GM11168 (cell line): ENCODE measurements at regions not wholly inside any gene's neighbourhood (a gene's known extent, or its start where the extent isn't known, plus 50 kb on each side); places are given as distances from the start of the nearest gene placed in this dataset.

Source experiments
- in situ Hi-C: fragments of 300-500 bp; cut with MboI; formaldehyde crosslinking; loops from one replicate; pipeline ENCODE4 v1.12.0; 2022; ENCODE audit warnings: low sequenced_read_pairs; ENCODE audit not compliant: unreplicated experiment

- in situ Hi-C loops, result no loop called here
These were observed 202.2 kb upstream of the GPRIN3 start for GRCh38 chr4:89509708-89510281.

DNA sequence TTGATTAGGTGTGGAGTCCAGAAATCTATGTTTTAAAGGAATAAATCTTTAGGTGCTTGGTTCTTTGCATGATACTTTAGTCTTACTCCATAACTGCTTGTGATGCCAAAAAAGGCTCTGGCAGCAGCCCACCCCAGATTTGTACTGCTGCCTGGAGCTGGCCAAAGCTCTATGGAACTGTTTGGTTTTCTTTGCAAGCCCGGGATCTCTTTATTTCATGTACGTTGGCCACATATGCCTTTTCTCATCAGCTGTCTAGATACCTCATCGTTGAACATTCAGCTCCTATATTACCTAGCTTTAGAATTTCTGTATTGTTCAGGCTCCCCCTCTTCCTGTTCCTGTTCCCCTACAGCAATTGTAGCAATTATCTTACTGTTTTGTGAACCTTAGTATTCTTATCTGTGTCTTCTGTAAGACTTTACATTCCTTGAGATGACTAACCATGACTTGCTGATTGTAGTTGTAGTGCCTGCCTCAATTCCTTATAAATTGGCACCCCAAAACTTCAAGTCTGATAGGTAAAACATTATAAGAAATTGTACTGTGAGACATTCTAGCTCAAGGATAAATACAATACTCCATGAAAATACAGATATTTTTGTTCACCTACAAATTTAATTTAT lies 199.4 kb upstream of the GPRIN3 start:
- in situ Hi-C loops, result no loop called here

DNA sequence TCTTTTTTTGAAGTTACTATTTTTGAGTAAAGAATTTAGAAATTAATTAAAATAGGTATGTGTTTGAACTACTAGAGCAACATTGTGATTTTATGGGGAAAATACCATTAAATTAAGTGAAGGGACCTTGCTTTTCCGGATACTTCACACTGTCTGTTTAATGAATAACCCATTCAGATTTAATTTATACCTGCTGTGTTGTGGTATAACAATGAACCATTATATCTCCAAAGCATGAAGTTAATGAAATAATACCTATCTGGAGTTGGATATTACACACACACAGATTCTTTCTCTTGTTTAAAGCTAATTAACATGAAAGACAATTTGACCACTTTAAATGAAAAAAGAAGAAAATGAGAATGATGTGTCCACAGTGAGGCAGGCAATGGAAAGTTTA lies 195.0 kb upstream of the GPRIN3 start:
- in situ Hi-C loops, result no loop called here

GRCh38 chr4:89497517-89498308 lies 190.1 kb upstream of the GPRIN3 start:
- in situ Hi-C loops, result loop anchor here (25.0 kb wide), 1 partner anchor 415 kb away; no protein-coding TSS in a partner anchor

DNA sequence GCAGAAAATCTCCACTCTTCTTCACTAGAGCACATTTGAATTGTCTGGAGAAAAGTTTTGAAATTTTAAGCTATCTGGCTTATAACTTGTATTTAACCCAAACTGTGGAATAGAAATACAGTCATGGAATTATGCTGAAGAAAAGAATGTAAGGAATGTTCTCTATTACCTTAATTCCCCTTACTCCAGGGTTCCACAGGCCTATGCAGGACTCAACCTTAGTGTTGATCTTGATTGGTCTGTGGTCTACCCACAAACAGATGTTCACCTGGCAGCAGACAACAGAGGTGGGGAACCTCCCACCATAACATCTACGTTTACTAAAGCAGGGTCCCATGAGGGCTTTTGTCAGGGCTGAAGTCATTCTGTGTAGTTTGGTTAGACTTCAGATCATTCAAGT lies 189.3 kb upstream of the GPRIN3 start:
- in situ Hi-C loops, result loop anchor here (25.0 kb wide), 1 partner anchor 415 kb away; no protein-coding TSS in a partner anchor

DNA sequence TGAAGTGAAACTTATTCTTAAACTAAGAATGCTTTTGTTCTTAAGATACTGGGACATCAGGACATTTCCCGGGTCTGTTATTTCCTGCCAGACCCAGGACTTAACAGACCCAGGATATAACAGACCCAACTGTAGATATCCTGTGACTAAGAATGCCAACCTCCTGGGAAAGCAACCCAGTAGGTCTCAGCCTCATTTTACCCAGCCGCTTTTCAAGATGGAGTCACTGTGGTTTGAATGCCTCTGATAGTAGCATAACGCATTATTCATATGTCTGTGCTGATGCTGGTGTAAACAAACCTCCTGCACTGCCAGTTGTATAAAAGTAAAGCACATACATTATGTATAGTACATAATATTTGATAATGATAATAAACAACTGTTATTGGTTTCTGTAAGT lies 185.8 kb upstream of the GPRIN3 start:
- in situ Hi-C loops, result loop anchor here (25.0 kb wide), 1 partner anchor 419 kb away; no protein-coding TSS in a partner anchor

DNA sequence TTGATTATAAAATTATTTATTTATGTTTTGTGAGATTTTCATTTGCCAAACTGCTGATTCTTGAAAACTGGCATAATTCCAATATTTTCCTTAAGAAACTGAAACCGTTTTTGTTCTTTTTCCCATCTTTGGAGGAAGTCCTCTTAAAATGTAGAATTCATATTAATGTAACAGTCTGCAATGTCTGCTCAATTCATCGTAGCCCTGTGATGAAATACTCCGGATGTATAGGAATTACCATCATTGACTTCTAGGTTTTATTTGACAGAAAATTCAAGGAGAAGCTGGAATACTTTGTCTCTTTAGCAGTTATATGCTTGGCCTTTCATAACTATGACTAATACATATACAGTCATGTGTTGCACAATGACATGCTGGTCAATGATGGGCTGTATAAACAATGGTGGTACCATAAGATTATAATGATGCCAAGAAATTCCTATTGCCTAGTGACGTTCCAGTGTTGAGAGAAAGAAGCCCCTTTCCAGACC lies 185.0 kb upstream of the GPRIN3 start:
- in situ Hi-C loops, result loop anchor here (25.0 kb wide), 1 partner anchor 420 kb away; no protein-coding TSS in a partner anchor

GRCh38 chr4:89491761-89492160 lies 184.2 kb upstream of the GPRIN3 start:
- in situ Hi-C loops, result loop anchor here (25.0 kb wide), 1 partner anchor 421 kb away; no protein-coding TSS in a partner anchor

DNA sequence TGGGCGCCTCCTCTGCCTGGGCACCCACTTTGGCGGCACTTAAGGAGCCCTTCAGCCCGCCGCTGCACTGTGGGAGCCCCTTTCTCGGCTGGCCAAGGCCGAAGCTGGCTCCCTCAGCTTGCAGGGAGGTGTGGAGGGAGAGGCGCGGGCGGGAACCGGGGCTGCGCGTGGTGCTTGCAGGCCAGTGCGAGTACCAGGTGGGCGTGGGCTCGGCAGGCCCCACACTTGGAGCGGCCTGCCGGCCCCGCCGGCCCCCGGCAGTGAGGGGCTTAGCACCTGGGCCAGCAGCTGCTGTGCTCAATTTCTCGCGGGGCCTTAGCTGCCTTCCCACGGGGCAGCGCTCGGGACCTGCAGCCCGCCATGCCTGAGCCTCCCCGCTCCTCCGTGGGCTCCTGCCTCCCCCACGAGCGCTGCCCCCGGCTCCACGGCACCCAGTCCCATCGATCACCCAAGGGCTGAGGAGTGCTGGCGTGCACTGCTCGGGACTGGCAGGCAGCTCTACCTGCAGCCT lies 182.4 kb upstream of the GPRIN3 start:
- in situ Hi-C loops, result loop anchor here (25.0 kb wide), 1 partner anchor 422 kb away; no protein-coding TSS in a partner anchor

DNA sequence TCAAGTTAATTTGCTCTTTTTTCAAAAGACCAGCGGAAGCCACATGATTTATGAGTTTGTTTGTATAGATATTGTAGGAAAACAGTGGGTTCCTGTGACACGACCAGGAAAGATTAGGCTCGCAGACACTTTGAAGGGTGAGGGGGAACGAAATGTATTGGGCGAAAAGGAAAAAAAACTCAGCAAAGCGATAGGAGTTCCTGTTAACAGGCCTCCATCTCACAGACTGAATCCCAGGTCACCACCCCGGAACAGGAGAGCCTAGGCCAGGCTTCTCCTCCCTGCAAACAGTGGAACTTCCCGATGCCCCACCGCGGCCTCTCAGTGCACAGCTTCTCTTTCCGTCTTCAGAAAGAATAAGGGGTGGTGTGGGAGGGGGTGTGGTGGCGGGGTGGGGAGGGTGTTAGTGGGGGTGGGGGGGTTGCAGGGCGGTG lies 181.8 kb upstream of the GPRIN3 start:
- in situ Hi-C loops, result loop anchor here (25.0 kb wide), 1 partner anchor 423 kb away; no protein-coding TSS in a partner anchor

GRCh38 chr4:89488736-89489135 lies 181.1 kb upstream of the GPRIN3 start:
- in situ Hi-C loops, result loop anchor here (25.0 kb wide), 1 partner anchor 424 kb away; no protein-coding TSS in a partner anchor

DNA sequence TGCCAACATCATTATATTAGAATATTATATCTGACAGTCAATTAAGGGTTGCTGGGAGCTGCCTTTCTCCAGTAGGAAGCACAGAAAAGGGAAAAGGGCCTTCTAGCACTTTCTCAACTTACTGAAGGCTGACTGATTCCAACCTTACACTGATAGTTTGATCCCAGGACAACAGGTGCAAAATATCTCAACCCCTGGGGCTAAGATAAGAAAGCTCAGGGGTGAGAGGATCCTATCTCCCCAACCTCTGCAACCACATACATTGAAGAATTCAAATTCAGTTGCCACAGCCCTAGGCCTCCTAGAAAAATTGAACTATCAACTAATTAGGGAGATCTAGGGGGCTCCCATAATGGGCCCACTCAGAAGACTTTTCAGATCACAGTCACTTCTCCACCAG lies 179.1 kb upstream of the GPRIN3 start:
- in situ Hi-C loops, result loop anchor here (25.0 kb wide), 1 partner anchor 426 kb away; no protein-coding TSS in a partner anchor

- in situ Hi-C loops, result loop anchor here (25.0 kb wide), 1 partner anchor 426 kb away; no protein-coding TSS in a partner anchor
These were observed 178.4 kb upstream of the GPRIN3 start for GRCh38 chr4:89486042-89486441.

GRCh38 chr4:89483833-89484232 lies 176.2 kb upstream of the GPRIN3 start:
- in situ Hi-C loops, result loop anchor here (25.0 kb wide), 1 partner anchor 428 kb away; no protein-coding TSS in a partner anchor

DNA sequence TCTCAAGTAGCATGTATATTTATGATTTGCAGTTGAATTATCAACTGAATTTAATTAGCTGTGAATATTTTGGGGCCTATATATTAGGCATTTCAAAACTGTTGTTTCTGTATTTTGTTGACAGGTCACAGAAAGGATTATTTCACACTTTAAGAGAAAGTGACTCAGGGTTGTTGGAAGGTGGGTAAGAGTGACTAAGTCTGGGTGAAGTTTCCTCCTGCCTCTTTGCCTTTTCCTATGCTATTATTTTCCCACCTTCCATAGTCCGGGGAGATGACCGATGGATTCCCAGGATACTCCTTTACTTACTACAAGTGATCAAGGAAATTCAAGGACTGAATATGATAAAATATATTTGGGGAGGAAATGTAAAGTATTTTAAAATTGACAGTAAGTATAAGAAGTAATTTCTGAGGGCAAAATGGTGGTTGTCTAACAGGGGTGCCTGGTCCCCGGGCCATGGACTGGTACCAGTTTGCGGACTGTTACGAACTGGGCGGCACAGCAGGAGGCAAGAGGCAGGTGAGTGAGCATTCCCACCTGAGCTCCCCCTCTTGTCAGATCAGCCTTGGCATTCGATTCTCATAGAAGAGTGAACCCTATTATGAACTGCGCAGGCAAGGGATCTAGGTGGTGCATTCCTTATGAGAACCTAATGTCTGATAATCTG lies 175.5 kb upstream of the GPRIN3 start:
- in situ Hi-C loops, result loop anchor here (25.0 kb wide), 1 partner anchor 429 kb away; no protein-coding TSS in a partner anchor

- in situ Hi-C loops, result loop anchor here (25.0 kb wide), 1 partner anchor 430 kb away; no protein-coding TSS in a partner anchor
These were observed 174.7 kb upstream of the GPRIN3 start for GRCh38 chr4:89482251-89482650.

- in situ Hi-C loops, result no loop called here
These were observed 162.4 kb upstream of the GPRIN3 start for GRCh38 chr4:89469930-89470375.

DNA sequence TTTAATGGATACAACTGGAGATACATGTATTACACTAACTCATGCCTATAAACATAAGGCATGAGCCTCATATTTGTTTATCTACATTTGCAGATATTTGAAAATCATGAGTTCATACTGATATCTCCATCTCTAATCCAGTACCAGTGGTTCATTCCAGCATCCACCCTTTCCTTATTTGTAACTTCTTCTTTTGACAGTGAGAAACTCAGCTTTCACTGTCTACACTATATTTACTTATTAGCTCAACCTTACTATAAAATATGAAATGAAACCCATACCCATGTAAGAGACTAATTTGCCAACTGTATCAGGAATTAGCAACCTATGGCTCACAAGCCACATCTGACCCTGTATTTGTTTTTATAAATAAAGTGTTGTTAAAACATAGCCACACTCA lies 161.9 kb upstream of the GPRIN3 start:
- in situ Hi-C loops, result no loop called here

DNA sequence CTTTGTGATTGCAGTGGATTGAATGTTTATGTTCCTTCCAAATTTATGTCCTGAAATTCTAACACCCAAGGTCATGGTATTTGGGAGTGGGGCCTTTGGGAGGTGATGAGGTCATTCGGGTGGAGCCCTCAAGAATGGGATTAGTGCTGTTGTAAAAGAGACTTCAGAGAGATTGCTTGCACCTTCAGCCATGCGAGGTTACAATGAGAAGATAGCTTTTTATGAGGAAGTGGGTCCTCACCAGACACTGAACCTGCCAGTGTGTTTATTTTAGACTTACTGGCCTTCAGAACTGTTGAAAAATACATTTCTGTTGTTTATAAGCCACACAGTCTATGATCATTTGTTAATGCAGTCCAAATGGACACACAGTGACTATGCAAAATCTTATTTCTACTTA lies 161.0 kb upstream of the GPRIN3 start:
- in situ Hi-C loops, result no loop called here
